ENCODE measurements at regions not wholly inside any gene's neighbourhood (a gene's known extent, or its start where the extent isn't known, plus 50 kb on each side); places are given as distances from the start of the nearest gene placed in this dataset.

DNA sequence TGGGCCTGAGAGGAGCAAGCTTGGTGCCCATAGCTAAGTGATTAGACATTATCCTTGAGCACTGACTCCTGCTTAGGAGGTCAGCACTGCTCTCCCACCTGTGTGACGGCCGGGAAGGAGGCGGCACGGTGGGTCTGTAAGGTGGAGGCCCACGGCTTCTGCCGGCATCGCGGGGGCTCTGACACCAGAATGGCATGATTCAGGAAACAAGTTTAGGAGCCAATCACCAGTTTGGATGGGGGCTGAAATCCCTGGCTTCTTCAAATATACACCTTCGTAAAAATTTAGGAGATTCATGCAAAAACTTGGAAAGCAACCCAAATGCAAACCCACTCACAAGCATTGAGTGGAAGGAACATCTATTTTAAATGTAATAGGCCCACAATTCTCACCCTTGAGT is 307.3 kb upstream of the TSHZ3 start:
- H3K4me3 ChIP-seq (ENCODE audit: low read length), result no peak overlapping the region
- no peaks in the 10 kb centered on the region for H3K27me3 ChIP-seq (ENCODE audit: control insufficient read depth, low read length)
- H3K9me3 ChIP-seq (ENCODE audit: control insufficient read depth, insufficient read depth, low read length), result no peaks in the 10 kb centered on the region
- no peaks in the 10 kb centered on the region for H3F3A ChIP-seq (ENCODE audit: control insufficient read depth, insufficient read depth)
- no peaks in the 10 kb centered on the region for H4K20me1 ChIP-seq (ENCODE audit: control insufficient read depth, insufficient read depth, low read depth, low read length)
- no peaks in the 10 kb centered on the region for H3K36me3 ChIP-seq (ENCODE audit: control insufficient read depth, low read length)
- TF ChIP-seq, protein P1, sequence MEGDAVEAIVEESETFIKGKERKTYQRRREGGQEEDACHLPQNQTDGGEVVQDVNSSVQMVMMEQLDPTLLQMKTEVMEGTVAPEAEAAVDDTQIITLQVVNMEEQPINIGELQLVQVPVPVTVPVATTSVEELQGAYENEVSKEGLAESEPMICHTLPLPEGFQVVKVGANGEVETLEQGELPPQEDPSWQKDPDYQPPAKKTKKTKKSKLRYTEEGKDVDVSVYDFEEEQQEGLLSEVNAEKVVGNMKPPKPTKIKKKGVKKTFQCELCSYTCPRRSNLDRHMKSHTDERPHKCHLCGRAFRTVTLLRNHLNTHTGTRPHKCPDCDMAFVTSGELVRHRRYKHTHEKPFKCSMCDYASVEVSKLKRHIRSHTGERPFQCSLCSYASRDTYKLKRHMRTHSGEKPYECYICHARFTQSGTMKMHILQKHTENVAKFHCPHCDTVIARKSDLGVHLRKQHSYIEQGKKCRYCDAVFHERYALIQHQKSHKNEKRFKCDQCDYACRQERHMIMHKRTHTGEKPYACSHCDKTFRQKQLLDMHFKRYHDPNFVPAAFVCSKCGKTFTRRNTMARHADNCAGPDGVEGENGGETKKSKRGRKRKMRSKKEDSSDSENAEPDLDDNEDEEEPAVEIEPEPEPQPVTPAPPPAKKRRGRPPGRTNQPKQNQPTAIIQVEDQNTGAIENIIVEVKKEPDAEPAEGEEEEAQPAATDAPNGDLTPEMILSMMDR (IDR thresholded peaks at IDR 0.05; ENCODE audit: low read depth, low read length, poor library complexity, severe bottlenecking), result no peak
- no peak for TF ChIP-seq EZH2phosphoT487 (IDR thresholded peaks at IDR 0.05; ENCODE audit: borderline replicate concordance, low read length)
- H3K4me1 ChIP-seq (ENCODE audit: control insufficient read depth, low read length), result no peaks in the 10 kb centered on the region
- no peaks in the 10 kb centered on the region for H3K9me2 ChIP-seq (replicated peaks; ENCODE audit: control insufficient read depth, low read length)
- no peak overlapping the region for H3K4me2 ChIP-seq (ENCODE audit: low read length)
- no peaks in the 10 kb centered on the region for H3K79me2 ChIP-seq (ENCODE audit: control insufficient read depth, low read length)
- no peak overlapping the region for H3K27ac ChIP-seq (ENCODE audit: low read depth, low read length)

DNA sequence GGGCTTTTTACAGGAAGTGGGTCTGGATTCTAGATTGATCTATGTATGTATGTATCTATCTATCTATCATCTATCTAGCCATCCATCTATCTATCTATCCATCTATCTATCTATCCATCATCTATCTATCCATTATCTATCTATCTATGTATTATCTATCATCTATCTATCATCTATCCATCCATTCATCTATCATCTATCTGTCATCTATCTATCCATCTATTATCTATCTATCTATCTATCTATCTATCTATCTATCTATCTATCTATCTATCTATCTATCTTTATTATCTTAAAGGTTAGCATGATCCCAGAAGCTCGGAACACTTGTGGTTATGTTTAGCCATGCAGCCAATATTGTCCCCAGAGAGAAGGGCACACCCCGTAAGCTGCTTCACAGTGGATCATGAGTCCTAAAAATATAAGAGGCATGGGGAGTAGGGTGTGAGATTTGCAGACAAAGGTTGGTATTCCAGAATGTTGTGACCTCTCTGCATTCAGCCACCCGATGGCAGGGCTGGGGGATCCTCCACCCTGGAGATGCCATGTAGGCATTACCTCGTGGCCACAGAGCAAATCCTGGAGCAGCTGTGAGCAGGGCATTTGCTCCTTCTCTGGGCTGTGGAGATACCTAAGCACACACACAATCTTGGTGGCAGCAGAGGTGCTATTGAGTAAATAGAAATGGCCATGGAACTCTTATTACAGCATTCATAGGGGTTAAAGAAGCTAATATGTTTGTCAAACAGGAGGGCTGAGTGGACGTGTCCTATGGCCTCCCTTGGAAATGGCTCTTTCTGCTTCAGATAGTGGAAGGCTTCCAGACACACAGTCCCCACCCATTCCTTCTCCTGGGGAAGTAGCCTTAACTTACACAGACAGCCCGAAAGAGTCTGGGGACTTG is 310.0 kb upstream of the TSHZ3 start:
- TF ChIP-seq, protein P1 (IDR thresholded peaks at IDR 0.05; ENCODE audit: low read depth, low read length, poor library complexity, severe bottlenecking), result no peak
- TF ChIP-seq EZH2phosphoT487 (IDR thresholded peaks at IDR 0.05; ENCODE audit: borderline replicate concordance, low read length), result no peak
- Histone ChIP-seq H3K27ac (ENCODE audit: low read depth, low read length) (no peak overlapping the region), H3K27me3 (ENCODE audit: control insufficient read depth, low read length) (no peaks in the 10 kb centered on the region), H3F3A (ENCODE audit: control insufficient read depth, insufficient read depth) (no peaks in the 10 kb centered on the region), H4K20me1 (ENCODE audit: control insufficient read depth, insufficient read depth, low read depth, low read length) (no peaks in the 10 kb centered on the region), H3K9me2 (replicated peaks; ENCODE audit: control insufficient read depth, low read length) (no peaks in the 10 kb centered on the region), H3K4me1 (ENCODE audit: control insufficient read depth, low read length) (no peaks in the 10 kb centered on the region), H3K36me3 (ENCODE audit: control insufficient read depth, low read length) (no peaks in the 10 kb centered on the region), H3K9me3 (ENCODE audit: control insufficient read depth, insufficient read depth, low read length) (no peaks in the 10 kb centered on the region), H3K4me3 (ENCODE audit: low read length) (no peak overlapping the region), H3K4me2 (ENCODE audit: low read length) (no peak overlapping the region), H3K79me2 (ENCODE audit: control insufficient read depth, low read length) (no peaks in the 10 kb centered on the region)

DNA sequence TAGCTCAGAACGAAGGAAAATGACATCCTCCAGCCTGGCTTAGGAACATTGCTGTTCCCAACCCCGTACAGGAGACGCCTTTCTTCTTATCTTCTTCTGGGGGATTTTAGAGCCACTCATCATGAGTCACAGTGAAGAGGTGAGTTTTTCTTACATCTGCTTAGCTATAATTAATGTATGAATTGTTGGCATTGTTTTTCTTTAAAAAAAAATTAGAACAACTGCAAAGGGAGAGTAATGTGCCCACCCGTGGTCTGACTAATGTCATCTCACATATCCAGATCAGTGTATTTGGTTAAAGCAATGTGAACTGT is 310.6 kb upstream of the TSHZ3 start:
- Histone ChIP-seq H3K27me3 (ENCODE audit: control insufficient read depth, low read length) (no peaks in the 10 kb centered on the region), H3K36me3 (ENCODE audit: control insufficient read depth, low read length) (no peaks in the 10 kb centered on the region), H4K20me1 (ENCODE audit: control insufficient read depth, insufficient read depth, low read depth, low read length) (no peaks in the 10 kb centered on the region), H3K9me3 (ENCODE audit: control insufficient read depth, insufficient read depth, low read length) (no peaks in the 10 kb centered on the region), H3K27ac (ENCODE audit: low read depth, low read length) (no peak overlapping the region), H3K9me2 (replicated peaks; ENCODE audit: control insufficient read depth, low read length) (no peaks in the 10 kb centered on the region), H3F3A (ENCODE audit: control insufficient read depth, insufficient read depth) (no peaks in the 10 kb centered on the region), H3K79me2 (ENCODE audit: control insufficient read depth, low read length) (no peaks in the 10 kb centered on the region), H3K4me3 (ENCODE audit: low read length) (no peak overlapping the region), H3K4me1 (ENCODE audit: control insufficient read depth, low read length) (no peaks in the 10 kb centered on the region), H3K4me2 (ENCODE audit: low read length) (no peak overlapping the region)
- no peak for TF ChIP-seq EZH2phosphoT487 (IDR thresholded peaks at IDR 0.05; ENCODE audit: borderline replicate concordance, low read length)
- TF ChIP-seq, protein P1 (IDR thresholded peaks at IDR 0.05; ENCODE audit: low read depth, low read length, poor library complexity, severe bottlenecking), result no peak
